ENCODE measurements at regions not wholly inside any gene's neighbourhood (a gene's known extent, or its start where the extent isn't known, plus 50 kb on each side); places are given as distances from the start of the nearest gene placed in this dataset.

- POLR2A ChIA-PET (ENCODE audit: partially characterized antibody), result interaction anchor here (0.6 kb wide), 1 partner anchor 778 kb away, joined by 3 read pairs; no protein-coding TSS in a partner anchor
- H3K4me3 ChIP-seq (ENCODE audit: extremely low read depth in 1 of 4, insufficient read depth in 2 of 4, low read depth in 3 of 4, low read length in 4 of 4), result peak overlapping the region; percentile 40 to 76 (median 54); a peak in 7 of 8 replicates
- H2BK120ac ChIP-seq (replicated peaks; ENCODE audit: low read depth, low read length), result no peak overlapping the region
- no peak overlapping the region for H3K4ac ChIP-seq (replicated peaks; ENCODE audit: insufficient read length, low read depth, low read length)
- 6% methylated on average over 22 of the region's 23 CpGs; no CpG with 5 or more reads in 1 of the 2 experiments for WGBS, 2 experiments (ENCODE audit: extremely low coverage in 1 of 2, insufficient coverage in 1 of 2, insufficient read length in 1 of 2, insufficient replicate concordance in 2 of 2, low coverage in 1 of 2, low lambda C conversion rate in 2 of 2, missing lambda C conversion rate in 1 of 2)
- H3K9ac ChIP-seq (replicated peaks in 1 of 4; ENCODE audit: extremely low read depth in 1 of 4, low read depth in 3 of 4, low read length in 3 of 4), result no peak overlapping the region
- no peaks in the 10 kb centered on the region for H3K79me1 ChIP-seq (ENCODE audit: low read depth, low read length)
- H4K8ac ChIP-seq (ENCODE audit: extremely low read depth, insufficient read depth, low read length), result no peak overlapping the region
- peak overlapping the region; percentile 90 to 95 for H3K4me2 ChIP-seq (ENCODE audit: insufficient read depth in 1 of 2, low read depth in 2 of 2, low read length in 2 of 2)
- CTCF ChIA-PET (ENCODE audit: partially characterized antibody), result interaction anchor here (0.6 to 4.4 kb wide), 21 partner anchors 9 to 863 kb away, joined by 3 to 14 read pairs (median 4); no protein-coding TSS in a partner anchor
- H3K27ac ChIP-seq (ENCODE audit: low read depth, low read length), result no peak overlapping the region
- FAIRE-seq (no peak), DNase-seq (ENCODE audit: low read depth in 1 of 2, low spot score in 2 of 2) (peak in 1 of 2 experiments; percentile 75)
- no peaks in the 10 kb centered on the region for H3K9me3 ChIP-seq (ENCODE audit: insufficient read depth in 2 of 2, low read depth in 1 of 2, low read length in 1 of 2)
- H2AK5ac ChIP-seq (ENCODE audit: low read depth, low read length), result no peak overlapping the region
- no peak overlapping the region for H2AFZ ChIP-seq (ENCODE audit: low read length)
- no peak overlapping the region for H2BK5ac ChIP-seq (ENCODE audit: low read depth, low read length)
- no peaks in the 10 kb centered on the region; a peak in 1 of 8 replicates for H3K36me3 ChIP-seq (ENCODE audit: control insufficient read depth in 2 of 4, insufficient read depth in 4 of 4, low read length in 3 of 4)
- H4K5ac ChIP-seq (ENCODE audit: insufficient read length, low read depth, low read length), result no peak overlapping the region
- H4K20me1 ChIP-seq (replicated peaks in 1 of 2; ENCODE audit: control insufficient read depth in 1 of 2, insufficient read depth in 2 of 2, low read length in 2 of 2), result peaks cover 1 to 4% of the 10 kb centered on the region in 2 experiments
- no peak overlapping the region for H3K18ac ChIP-seq (ENCODE audit: extremely low read depth, low read length)
- no peaks in the 10 kb centered on the region for H3K79me2 ChIP-seq (ENCODE audit: control insufficient read depth in 1 of 2, insufficient read depth in 2 of 2, low read length in 2 of 2)
- H2BK15ac ChIP-seq (ENCODE audit: low read length), result no peak overlapping the region
- H2BK12ac ChIP-seq (ENCODE audit: low read depth, low read length), result no peak overlapping the region
- H3K23ac ChIP-seq (ENCODE audit: insufficient read length), result no peak overlapping the region
- H3K56ac ChIP-seq (replicated peaks; ENCODE audit: insufficient read length, low read depth, low read length), result no peak overlapping the region
- no peak overlapping the region for H3K14ac ChIP-seq (ENCODE audit: insufficient read length)
- H3K4me1 ChIP-seq (replicated peaks in 1 of 4; ENCODE audit: control insufficient read depth in 3 of 4, insufficient read depth in 4 of 4, low read length in 3 of 4), result peaks cover 1 to 11% (median 5%) of the 10 kb centered on the region in 4 experiments; a peak in 4 of 7 replicates
- peaks cover 41 to 62% (median 51%) of the 10 kb centered on the region in 4 experiments for H3K27me3 ChIP-seq (replicated peaks in 1 of 4; ENCODE audit: control insufficient read depth in 3 of 4, extremely low read depth in 1 of 4, insufficient read depth in 3 of 4, low read length in 3 of 4)
- H4K91ac ChIP-seq (replicated peaks; ENCODE audit: insufficient read length, low read length), result no peak overlapping the region
- no peak overlapping the region for H2BK20ac ChIP-seq (ENCODE audit: low read length)
- peaks cover 13% of the 10 kb centered on the region; the same call in 1 of the 2 replicates for H3K23me2 ChIP-seq (ENCODE audit: low read depth, low read length)
- TF ChIP-seq KDM5A (IDR thresholded peaks at IDR 0.05; ENCODE audit: low read length) (no peak), CREB1 (IDR thresholded peaks at IDR 0.05) (peak; percentile 40; the same call in 1 of the 2 replicates), GABPA (IDR thresholded peaks at IDR 0.05; ENCODE audit: borderline replicate concordance, insufficient read depth, low read length) (no peak), BACH1 (IDR thresholded peaks at IDR 0.05; ENCODE audit: low read length) (no peak), TAF1 (IDR thresholded peaks at IDR 0.05; ENCODE audit: low read depth, low read length) (no peak), RAD21 (IDR thresholded peaks at IDR 0.05 in 1 of 2, conservative IDR thresholded peaks at IDR 0.05 in 1 of 2; ENCODE audit: low read depth in 2 of 2, low read length in 2 of 2) (peak; percentile 47 to 53), PHF8 (conservative IDR thresholded peaks at IDR 0.05; ENCODE audit: low read depth, low read length) (no peak), RNF2 (IDR thresholded peaks at IDR 0.05; ENCODE audit: borderline replicate concordance, low read depth, low read length, missing control alignments, poor library complexity, severe bottlenecking) (peak; percentile 8), ZNF274 (IDR thresholded peaks at IDR 0.05; ENCODE audit: borderline replicate concordance, extremely low read depth, low read length) (no peak), GTF2F1 (IDR thresholded peaks at IDR 0.05; ENCODE audit: borderline replicate concordance, low read depth, low read length) (no peak)
- TF ChIP-seq, protein P1, sequence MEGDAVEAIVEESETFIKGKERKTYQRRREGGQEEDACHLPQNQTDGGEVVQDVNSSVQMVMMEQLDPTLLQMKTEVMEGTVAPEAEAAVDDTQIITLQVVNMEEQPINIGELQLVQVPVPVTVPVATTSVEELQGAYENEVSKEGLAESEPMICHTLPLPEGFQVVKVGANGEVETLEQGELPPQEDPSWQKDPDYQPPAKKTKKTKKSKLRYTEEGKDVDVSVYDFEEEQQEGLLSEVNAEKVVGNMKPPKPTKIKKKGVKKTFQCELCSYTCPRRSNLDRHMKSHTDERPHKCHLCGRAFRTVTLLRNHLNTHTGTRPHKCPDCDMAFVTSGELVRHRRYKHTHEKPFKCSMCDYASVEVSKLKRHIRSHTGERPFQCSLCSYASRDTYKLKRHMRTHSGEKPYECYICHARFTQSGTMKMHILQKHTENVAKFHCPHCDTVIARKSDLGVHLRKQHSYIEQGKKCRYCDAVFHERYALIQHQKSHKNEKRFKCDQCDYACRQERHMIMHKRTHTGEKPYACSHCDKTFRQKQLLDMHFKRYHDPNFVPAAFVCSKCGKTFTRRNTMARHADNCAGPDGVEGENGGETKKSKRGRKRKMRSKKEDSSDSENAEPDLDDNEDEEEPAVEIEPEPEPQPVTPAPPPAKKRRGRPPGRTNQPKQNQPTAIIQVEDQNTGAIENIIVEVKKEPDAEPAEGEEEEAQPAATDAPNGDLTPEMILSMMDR (IDR thresholded peaks at IDR 0.05; ENCODE audit: control extremely low read depth in 1 of 3, insufficient read depth in 1 of 3, low read depth in 1 of 3, low read length in 3 of 3), result peak; percentile 41 to 57 (median 44)
Measured at GRCh38 chr10:23693501-23693901, 254.6 kb downstream of the OTUD1 start.
